ENCODE measurements at regions not wholly inside any gene's neighbourhood (a gene's known extent, or its start where the extent isn't known, plus 50 kb on each side); places are given as distances from the start of the nearest gene placed in this dataset.

GRCh38 chr14:61632807-61633206 is 62.5 kb upstream of the HIF1A start:
- Histone ChIP-seq H3K9me1 (ENCODE audit: control insufficient read depth, extremely low read depth, insufficient read depth, low read length) (no peaks in the 10 kb centered on the region), H3K27me3 (ENCODE audit: control insufficient read depth, extremely low read depth, insufficient read depth, low read length) (no peaks in the 10 kb centered on the region), H3K4me2 (ENCODE audit: control insufficient read depth, extremely low read depth, insufficient read depth, low read depth, low read length) (no peak overlapping the region), H3K4me3 (ENCODE audit: control insufficient read depth in 2 of 3, extremely low read depth in 1 of 3, insufficient read depth in 2 of 3, low read depth in 1 of 3, low read length in 3 of 3) (no peak overlapping the region), H3K4me1 (ENCODE audit: control insufficient read depth, extremely low read depth, insufficient read depth, low read length) (no peaks in the 10 kb centered on the region), H3K9ac (ENCODE audit: control insufficient read depth, extremely low read depth, insufficient read depth, low read length) (no peak overlapping the region), H4K20me1 (ENCODE audit: control insufficient read depth, extremely low read depth, insufficient read depth, low read length) (no peaks in the 10 kb centered on the region), H2AFZ (ENCODE audit: control insufficient read depth, low read length) (no peak overlapping the region), H3K36me3 (ENCODE audit: control insufficient read depth in 2 of 2, extremely low read depth in 1 of 2, insufficient read depth in 2 of 2, low read length in 2 of 2) (no peaks in the 10 kb centered on the region), H3K79me2 (ENCODE audit: control insufficient read depth, insufficient read depth, low read length) (no peaks in the 10 kb centered on the region), H3K9me3 (ENCODE audit: control insufficient read depth, low read depth, low read length) (no peaks in the 10 kb centered on the region), H3K27ac (ENCODE audit: control insufficient read depth, insufficient read depth, low read length) (no peak overlapping the region)
- dilution Hi-C loops (cut with MboI; ENCODE audit: extremely low pct_ligation_motif_present, low sequenced_read_pairs): no loop called here
- FAIRE-seq (no peak), DNase-seq (ENCODE audit: low read depth, low spot score) (no peak)
- no peak for TF ChIP-seq EZH2 (IDR thresholded peaks at IDR 0.05; ENCODE audit: low read length)
- TF ChIP-seq CTCF (optimal IDR thresholded peaks at IDR 0.05 in 1 of 3, IDR thresholded peaks at IDR 0.05 in 1 of 3, conservative IDR thresholded peaks at IDR 0.05 in 1 of 3; ENCODE audit: extremely low read depth in 1 of 3, insufficient read depth in 2 of 3, low read length in 3 of 3): no peak

- H4K20me1 ChIP-seq (ENCODE audit: control insufficient read depth, extremely low read depth, insufficient read depth, low read length): no peaks in the 10 kb centered on the region
- H3K9ac ChIP-seq (ENCODE audit: control insufficient read depth, extremely low read depth, insufficient read depth, low read length): no peak overlapping the region
- dilution Hi-C loops (cut with MboI; ENCODE audit: extremely low pct_ligation_motif_present, low sequenced_read_pairs): no loop called here
- no peak overlapping the region for H2AFZ ChIP-seq (ENCODE audit: control insufficient read depth, low read length)
- no peak overlapping the region for H3K4me3 ChIP-seq (ENCODE audit: control insufficient read depth in 2 of 3, extremely low read depth in 1 of 3, insufficient read depth in 2 of 3, low read depth in 1 of 3, low read length in 3 of 3)
- no peaks in the 10 kb centered on the region for H3K36me3 ChIP-seq (ENCODE audit: control insufficient read depth in 2 of 2, extremely low read depth in 1 of 2, insufficient read depth in 2 of 2, low read length in 2 of 2)
- H3K27ac ChIP-seq (ENCODE audit: control insufficient read depth, insufficient read depth, low read length): no peak overlapping the region
- no peaks in the 10 kb centered on the region for H3K79me2 ChIP-seq (ENCODE audit: control insufficient read depth, insufficient read depth, low read length)
- H3K27me3 ChIP-seq (ENCODE audit: control insufficient read depth, extremely low read depth, insufficient read depth, low read length): no peaks in the 10 kb centered on the region
- DNase-seq (ENCODE audit: low read depth, low spot score): no peak
- FAIRE-seq: no peak
- no peaks in the 10 kb centered on the region for H3K9me3 ChIP-seq (ENCODE audit: control insufficient read depth, low read depth, low read length)
- TF ChIP-seq CTCF (optimal IDR thresholded peaks at IDR 0.05 in 1 of 3, IDR thresholded peaks at IDR 0.05 in 1 of 3, conservative IDR thresholded peaks at IDR 0.05 in 1 of 3; ENCODE audit: extremely low read depth in 1 of 3, insufficient read depth in 2 of 3, low read length in 3 of 3) (no peak), EZH2 (IDR thresholded peaks at IDR 0.05; ENCODE audit: low read length) (no peak)
- no peaks in the 10 kb centered on the region for H3K4me1 ChIP-seq (ENCODE audit: control insufficient read depth, extremely low read depth, insufficient read depth, low read length)
- no peak overlapping the region for H3K4me2 ChIP-seq (ENCODE audit: control insufficient read depth, extremely low read depth, insufficient read depth, low read depth, low read length)
- no peaks in the 10 kb centered on the region for H3K9me1 ChIP-seq (ENCODE audit: control insufficient read depth, extremely low read depth, insufficient read depth, low read length)
These were observed 59.0 kb upstream of the HIF1A start for GRCh38 chr14:61636291-61636690.
